H4 (cell line): ENCODE measurements at regions not wholly inside any gene's neighbourhood (a gene's known extent, or its start where the extent isn't known, plus 50 kb on each side); places are given as distances from the start of the nearest gene placed in this dataset.
A peak's percentile ranks its signal among the peaks of the same experiment; 100 is the strongest.
"Not testable (repeated sequence)": the region's sequence is repeated elsewhere in the genome, so short reads cannot be mapped to it uniquely, and the experiment has no call there.

Experiments used
- DNase-seq: peaks from one replicate; pipeline ENCODE4 v3.0.0-alpha.2; 2015; ENCODE audit warnings: low spot score

GRCh38 chr4:174400603-174401302 lies 117.0 kb downstream of the CEP44 start:
- not testable (repeated sequence) for DNase-seq

GRCh38 chr4:174398728-174399127 lies 115.0 kb downstream of the CEP44 start:
- DNase-seq = peak; percentile 24

- DNase-seq = no peak
These were observed 113.8 kb downstream of the CEP44 start for GRCh38 chr4:174397366-174398155.

- DNase-seq = no peak
These were observed 112.9 kb downstream of the CEP44 start for GRCh38 chr4:174396599-174397110.

GRCh38 chr4:174394915-174395314 lies 111.2 kb downstream of the CEP44 start:
- no peak for DNase-seq

- no peak for DNase-seq
These were observed 105.7 kb downstream of the CEP44 start for GRCh38 chr4:174389439-174389838.

GRCh38 chr4:174388461-174389145 lies 104.9 kb downstream of the CEP44 start:
- no peak for DNase-seq

GRCh38 chr4:174387721-174388120 lies 104.0 kb downstream of the CEP44 start:
- DNase-seq = no peak

- DNase-seq = no peak
These were observed 103.4 kb downstream of the CEP44 start for GRCh38 chr4:174387143-174387542.

GRCh38 chr4:174383783-174384182 lies 100.1 kb downstream of the CEP44 start:
- no peak for DNase-seq

GRCh38 chr4:174382938-174383605 lies 99.4 kb downstream of the CEP44 start:
- DNase-seq = not testable (repeated sequence)
